ENCODE measurements at regions not wholly inside any gene's neighbourhood (a gene's known extent, or its start where the extent isn't known, plus 50 kb on each side); places are given as distances from the start of the nearest gene placed in this dataset.

- no CpG with 5 or more reads among the region's 4 CpGs for whole genome bisulfite sequencing (ENCODE audit: insufficient coverage, insufficient read length)
- no peak for DNase-seq (ENCODE audit: low read depth, low spot score)
- no peak overlapping the region for H3K4me3 ChIP-seq (ENCODE audit: low read length)
Observed at GRCh38 chr13:59497621-59498247, 666.0 kb downstream of the DIAPH3 start.

GRCh38 chr13:59501004-59501403, 662.7 kb downstream of the DIAPH3 start:
- H3K4me3 ChIP-seq (ENCODE audit: low read length): no peak overlapping the region
- no peaks in the 10 kb centered on the region for H3K4me1 ChIP-seq (ENCODE audit: control insufficient read depth, insufficient read depth, low read length)
- DNase-seq (ENCODE audit: low read depth, low spot score): no peak
- WGBS (ENCODE audit: insufficient coverage, insufficient read length): no CpG with 5 or more reads among the region's 4 CpGs
- H3K27ac ChIP-seq (ENCODE audit: low read length): no peak overlapping the region
- H3K36me3 ChIP-seq (ENCODE audit: control insufficient read depth, insufficient read depth, low read length): no peaks in the 10 kb centered on the region
- no peaks in the 10 kb centered on the region for H3K9me3 ChIP-seq (ENCODE audit: control insufficient read depth, insufficient read depth, low read length)
- H3K27me3 ChIP-seq (ENCODE audit: control insufficient read depth, insufficient read depth, low read length): no peaks in the 10 kb centered on the region

More at GRCh38 chr13:59497621-59498247, 666.0 kb downstream of the DIAPH3 start:
- Histone ChIP-seq H3K9me3 (ENCODE audit: control insufficient read depth, insufficient read depth, low read length) (no peaks in the 10 kb centered on the region), H3K27ac (ENCODE audit: low read length) (no peak overlapping the region), H3K27me3 (ENCODE audit: control insufficient read depth, insufficient read depth, low read length) (no peaks in the 10 kb centered on the region), H3K4me1 (ENCODE audit: control insufficient read depth, insufficient read depth, low read length) (no peaks in the 10 kb centered on the region), H3K36me3 (ENCODE audit: control insufficient read depth, insufficient read depth, low read length) (no peaks in the 10 kb centered on the region)

- H3K4me1 ChIP-seq (ENCODE audit: control insufficient read depth, insufficient read depth, low read length): no peaks in the 10 kb centered on the region
- no peak overlapping the region for H3K4me3 ChIP-seq (ENCODE audit: low read length)
- H3K27me3 ChIP-seq (ENCODE audit: control insufficient read depth, insufficient read depth, low read length): no peaks in the 10 kb centered on the region
- no peaks in the 10 kb centered on the region for H3K9me3 ChIP-seq (ENCODE audit: control insufficient read depth, insufficient read depth, low read length)
- DNase-seq (ENCODE audit: low read depth, low spot score): no peak
- no peak overlapping the region for H3K27ac ChIP-seq (ENCODE audit: low read length)
- no peaks in the 10 kb centered on the region for H3K36me3 ChIP-seq (ENCODE audit: control insufficient read depth, insufficient read depth, low read length)
- no CpG with 5 or more reads among the region's 5 CpGs for WGBS (ENCODE audit: insufficient coverage, insufficient read length)
Observed at GRCh38 chr13:59504407-59504806, 659.3 kb downstream of the DIAPH3 start.

GRCh38 chr13:59510386-59510785, 653.3 kb downstream of the DIAPH3 start:
- H3K27ac ChIP-seq (ENCODE audit: low read length): no peak overlapping the region
- no CpG with 5 or more reads among the region's 4 CpGs for WGBS (ENCODE audit: insufficient coverage, insufficient read length)
- DNase-seq (ENCODE audit: low read depth, low spot score): no peak

GRCh38 chr13:59513686-59514085, 650.0 kb downstream of the DIAPH3 start:
- Histone ChIP-seq H3K4me3 (ENCODE audit: low read length) (no peak overlapping the region), H3K9me3 (ENCODE audit: control insufficient read depth, insufficient read depth, low read length) (no peaks in the 10 kb centered on the region), H3K36me3 (ENCODE audit: control insufficient read depth, insufficient read depth, low read length) (no peaks in the 10 kb centered on the region), H3K27me3 (ENCODE audit: control insufficient read depth, insufficient read depth, low read length) (no peaks in the 10 kb centered on the region), H3K4me1 (ENCODE audit: control insufficient read depth, insufficient read depth, low read length) (no peaks in the 10 kb centered on the region), H3K27ac (ENCODE audit: low read length) (no peak overlapping the region)
- WGBS (ENCODE audit: insufficient coverage, insufficient read length): no CpG with 5 or more reads among the region's 1 CpG
- DNase-seq (ENCODE audit: low read depth, low spot score): no peak

More at GRCh38 chr13:59510386-59510785, 653.3 kb downstream of the DIAPH3 start:
- no peaks in the 10 kb centered on the region for H3K9me3 ChIP-seq (ENCODE audit: control insufficient read depth, insufficient read depth, low read length)
- no peaks in the 10 kb centered on the region for H3K4me1 ChIP-seq (ENCODE audit: control insufficient read depth, insufficient read depth, low read length)
- H3K36me3 ChIP-seq (ENCODE audit: control insufficient read depth, insufficient read depth, low read length): no peaks in the 10 kb centered on the region
- no peak overlapping the region for H3K4me3 ChIP-seq (ENCODE audit: low read length)
- no peaks in the 10 kb centered on the region for H3K27me3 ChIP-seq (ENCODE audit: control insufficient read depth, insufficient read depth, low read length)

GRCh38 chr13:59514316-59514715, 649.4 kb downstream of the DIAPH3 start:
- Histone ChIP-seq H3K27me3 (ENCODE audit: control insufficient read depth, insufficient read depth, low read length) (no peaks in the 10 kb centered on the region), H3K4me1 (ENCODE audit: control insufficient read depth, insufficient read depth, low read length) (no peaks in the 10 kb centered on the region), H3K4me3 (ENCODE audit: low read length) (no peak overlapping the region), H3K9me3 (ENCODE audit: control insufficient read depth, insufficient read depth, low read length) (no peaks in the 10 kb centered on the region), H3K36me3 (ENCODE audit: control insufficient read depth, insufficient read depth, low read length) (no peaks in the 10 kb centered on the region), H3K27ac (ENCODE audit: low read length) (no peak overlapping the region)
- no peak for DNase-seq (ENCODE audit: low read depth, low spot score)
- no CpG with 5 or more reads among the region's 5 CpGs for WGBS (ENCODE audit: insufficient coverage, insufficient read length)

- no peaks in the 10 kb centered on the region for H3K4me1 ChIP-seq (ENCODE audit: control insufficient read depth, insufficient read depth, low read length)
- H3K27ac ChIP-seq (ENCODE audit: low read length): no peak overlapping the region
- WGBS (ENCODE audit: insufficient coverage, insufficient read length): no CpG with 5 or more reads among the region's 2 CpGs
- H3K4me3 ChIP-seq (ENCODE audit: low read length): no peak overlapping the region
- no peaks in the 10 kb centered on the region for H3K9me3 ChIP-seq (ENCODE audit: control insufficient read depth, insufficient read depth, low read length)
- DNase-seq (ENCODE audit: low read depth, low spot score): no peak
- H3K36me3 ChIP-seq (ENCODE audit: control insufficient read depth, insufficient read depth, low read length): no peaks in the 10 kb centered on the region
- no peaks in the 10 kb centered on the region for H3K27me3 ChIP-seq (ENCODE audit: control insufficient read depth, insufficient read depth, low read length)
Observed at GRCh38 chr13:59519819-59520218, 643.9 kb downstream of the DIAPH3 start.

GRCh38 chr13:59521549-59521948, 642.2 kb downstream of the DIAPH3 start:
- H3K4me1 ChIP-seq (ENCODE audit: control insufficient read depth, insufficient read depth, low read length): no peaks in the 10 kb centered on the region
- H3K27me3 ChIP-seq (ENCODE audit: control insufficient read depth, insufficient read depth, low read length): no peaks in the 10 kb centered on the region
- H3K36me3 ChIP-seq (ENCODE audit: control insufficient read depth, insufficient read depth, low read length): no peaks in the 10 kb centered on the region
- H3K27ac ChIP-seq (ENCODE audit: low read length): no peak overlapping the region
- no CpG with 5 or more reads among the region's 1 CpG for WGBS (ENCODE audit: insufficient coverage, insufficient read length)
- no peaks in the 10 kb centered on the region for H3K9me3 ChIP-seq (ENCODE audit: control insufficient read depth, insufficient read depth, low read length)
- no peak for DNase-seq (ENCODE audit: low read depth, low spot score)
- H3K4me3 ChIP-seq (ENCODE audit: low read length): no peak overlapping the region

GRCh38 chr13:59522652-59523051, 641.1 kb downstream of the DIAPH3 start:
- Histone ChIP-seq H3K36me3 (ENCODE audit: control insufficient read depth, insufficient read depth, low read length) (no peaks in the 10 kb centered on the region), H3K27ac (ENCODE audit: low read length) (no peak overlapping the region), H3K4me3 (ENCODE audit: low read length) (no peak overlapping the region), H3K27me3 (ENCODE audit: control insufficient read depth, insufficient read depth, low read length) (no peaks in the 10 kb centered on the region), H3K4me1 (ENCODE audit: control insufficient read depth, insufficient read depth, low read length) (no peaks in the 10 kb centered on the region), H3K9me3 (ENCODE audit: control insufficient read depth, insufficient read depth, low read length) (no peaks in the 10 kb centered on the region)
- DNase-seq (ENCODE audit: low read depth, low spot score): no peak

- Histone ChIP-seq H3K27ac (ENCODE audit: low read length) (no peak overlapping the region), H3K4me1 (ENCODE audit: control insufficient read depth, insufficient read depth, low read length) (peaks cover 2% of the 10 kb centered on the region; the same call in 1 of the 2 replicates), H3K36me3 (ENCODE audit: control insufficient read depth, insufficient read depth, low read length) (no peaks in the 10 kb centered on the region), H3K27me3 (ENCODE audit: control insufficient read depth, insufficient read depth, low read length) (no peaks in the 10 kb centered on the region), H3K4me3 (ENCODE audit: low read length) (no peak overlapping the region), H3K9me3 (ENCODE audit: control insufficient read depth, insufficient read depth, low read length) (no peaks in the 10 kb centered on the region)
- no CpG with 5 or more reads among the region's 3 CpGs for WGBS (ENCODE audit: insufficient coverage, insufficient read length)
- DNase-seq (ENCODE audit: low read depth, low spot score): no peak
Observed at GRCh38 chr13:59527500-59527899, 636.2 kb downstream of the DIAPH3 start.

GRCh38 chr13:59531571-59532091, 632.1 kb downstream of the DIAPH3 start:
- peak; percentile 25 for DNase-seq (ENCODE audit: low read depth, low spot score)
- peaks cover 2% of the 10 kb centered on the region; the same call in 1 of the 2 replicates for H3K4me1 ChIP-seq (ENCODE audit: control insufficient read depth, insufficient read depth, low read length)
- no peaks in the 10 kb centered on the region for H3K9me3 ChIP-seq (ENCODE audit: control insufficient read depth, insufficient read depth, low read length)
- H3K27me3 ChIP-seq (ENCODE audit: control insufficient read depth, insufficient read depth, low read length): no peaks in the 10 kb centered on the region
- WGBS (ENCODE audit: insufficient coverage, insufficient read length): no CpG with 5 or more reads among the region's 9 CpGs
- H3K27ac ChIP-seq (ENCODE audit: low read length): no peak overlapping the region
- no peaks in the 10 kb centered on the region for H3K36me3 ChIP-seq (ENCODE audit: control insufficient read depth, insufficient read depth, low read length)
- no peak overlapping the region for H3K4me3 ChIP-seq (ENCODE audit: low read length)
